Fibroblast of mammary gland (primary cell): ENCODE measurements at regions not wholly inside any gene's neighbourhood (a gene's known extent, or its start where the extent isn't known, plus 50 kb on each side); places are given as distances from the start of the nearest gene placed in this dataset.
A peak's percentile ranks its signal among the peaks of the same experiment; 100 is the strongest.

Source experiments
- DNase-seq: peaks from one replicate; pipeline ENCODE4 v3.0.0-alpha.2; 2010; ENCODE audit warnings: low read depth
- H3K4me3 ChIP-seq: 2 replicates; pipeline ENCODE4 v1.5.1; 2011; ENCODE audit warnings: low read depth, mild to moderate bottlenecking, low read length, moderate library complexity; ENCODE audit not compliant: control insufficient read depth
- CTCF ChIP-seq: conservative IDR thresholded peaks from 2 replicates; pipeline ENCODE4 v1.5.1; 2011; ENCODE audit warnings: low read depth, low read length, inconsistent platforms; ENCODE audit not compliant: control insufficient read depth, insufficient read depth

GRCh38 chr13:109649713-109650112 lies 136.7 kb downstream of the IRS2 start:
- no peak for TF ChIP-seq CTCF
- no peak for DNase-seq
- H3K4me3 ChIP-seq = no peak overlapping the region

GRCh38 chr13:109647699-109648098 lies 138.7 kb downstream of the IRS2 start:
- no peak overlapping the region for H3K4me3 ChIP-seq
- no peak for TF ChIP-seq CTCF
- no peak for DNase-seq

DNA sequence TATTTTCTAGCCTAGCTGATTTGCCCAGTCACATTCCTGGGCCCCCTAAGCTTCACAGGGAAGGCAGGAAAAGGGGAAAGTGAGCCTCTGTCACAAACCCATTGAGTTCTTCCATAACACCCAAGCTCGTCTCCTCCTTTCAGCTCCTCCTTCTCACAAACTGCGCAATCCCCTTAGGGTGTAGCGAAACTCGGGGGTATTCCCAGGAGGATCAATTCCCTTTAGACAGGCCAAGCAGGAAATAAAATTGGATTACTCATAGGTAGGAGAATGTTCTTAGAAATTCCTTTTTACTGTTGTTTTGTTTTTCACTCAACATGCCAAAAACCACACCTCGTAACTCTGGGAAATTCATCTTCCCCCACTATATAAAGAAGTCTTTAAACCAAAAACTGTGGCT lies 139.3 kb downstream of the IRS2 start:
- peak; percentile 64 for DNase-seq
- H3K4me3 ChIP-seq = no peak overlapping the region
- TF ChIP-seq CTCF = no peak

GRCh38 chr13:109646423-109646822 lies 140.0 kb downstream of the IRS2 start:
- TF ChIP-seq CTCF = no peak
- DNase-seq = no peak
- no peak overlapping the region for H3K4me3 ChIP-seq

DNA sequence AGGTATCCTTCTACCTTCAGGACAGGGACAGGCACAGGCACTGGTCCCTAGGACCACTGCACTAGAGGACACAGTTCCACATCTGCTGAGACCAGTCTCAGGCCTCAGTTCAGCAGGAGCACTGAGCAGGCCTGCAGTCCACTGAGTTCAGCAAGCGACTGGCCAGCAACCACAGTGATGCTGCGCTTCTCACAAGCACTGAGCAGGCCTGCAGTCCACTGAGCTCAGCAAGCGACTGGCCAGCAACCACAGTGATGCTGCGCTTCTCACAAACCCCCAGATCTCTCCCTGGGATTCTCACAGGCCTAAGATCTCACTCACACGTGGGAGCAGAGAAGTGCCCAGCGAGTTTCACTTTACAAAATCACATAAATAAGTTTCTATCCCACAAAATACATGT lies 140.6 kb downstream of the IRS2 start:
- DNase-seq = no peak
- no peak overlapping the region for H3K4me3 ChIP-seq
- no peak for TF ChIP-seq CTCF

DNA sequence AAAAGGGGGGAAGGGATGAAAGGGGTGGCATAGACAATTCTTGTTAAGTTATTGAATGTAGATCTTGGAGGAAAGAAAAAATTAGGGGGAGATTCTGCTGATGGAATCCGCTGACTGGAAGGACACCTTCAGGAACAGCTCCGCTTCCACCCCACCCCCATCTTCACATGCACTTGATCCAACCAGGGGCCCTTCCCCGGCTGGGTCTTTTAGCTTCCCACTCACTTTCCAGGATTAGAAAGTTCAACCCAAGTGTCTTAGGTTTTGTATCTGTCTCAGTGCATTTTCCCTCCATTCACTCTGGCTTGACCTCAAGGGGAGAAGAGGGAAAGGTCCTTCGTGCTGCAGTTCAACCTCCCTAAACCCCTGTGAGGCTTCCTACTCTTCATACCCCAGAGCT lies 141.4 kb downstream of the IRS2 start:
- TF ChIP-seq CTCF = no peak
- no peak overlapping the region for H3K4me3 ChIP-seq
- DNase-seq = no peak

- no peak for TF ChIP-seq CTCF
- no peak overlapping the region for H3K4me3 ChIP-seq
- no peak for DNase-seq
These were observed 142.2 kb downstream of the IRS2 start for GRCh38 chr13:109644069-109644750.
